HuH-7.5 (cell line): ENCODE measurements at regions not wholly inside any gene's neighbourhood (a gene's known extent, or its start where the extent isn't known, plus 50 kb on each side); places are given as distances from the start of the nearest gene placed in this dataset.

Experiments used
- DNase-seq: peaks from one replicate; pipeline ENCODE4 v3.0.0; 2011; ENCODE audit warnings: low spot score

GRCh38 chr1:84090447-84091245 lies 53.4 kb upstream of the PRKACB start:
- no peak for DNase-seq

DNA sequence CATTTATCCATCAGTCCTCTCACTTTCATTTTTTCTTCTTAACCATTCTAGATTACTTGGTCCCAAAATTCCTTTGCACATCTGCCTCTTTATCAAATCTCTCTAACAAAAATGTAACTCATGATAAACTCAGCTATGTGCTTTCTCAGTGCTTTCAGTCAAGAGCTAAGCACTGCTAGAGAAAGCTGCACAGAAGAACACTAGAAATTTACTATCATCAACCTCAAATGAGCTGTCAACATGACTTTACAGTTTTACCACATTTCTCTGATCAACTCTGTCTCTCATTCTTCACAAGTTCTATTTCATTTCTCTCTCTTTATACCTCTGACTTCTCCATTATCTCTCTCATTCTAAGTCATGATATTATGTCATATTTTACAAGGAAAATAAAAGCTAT lies 54.2 kb upstream of the PRKACB start:
- DNase-seq = no peak

DNA sequence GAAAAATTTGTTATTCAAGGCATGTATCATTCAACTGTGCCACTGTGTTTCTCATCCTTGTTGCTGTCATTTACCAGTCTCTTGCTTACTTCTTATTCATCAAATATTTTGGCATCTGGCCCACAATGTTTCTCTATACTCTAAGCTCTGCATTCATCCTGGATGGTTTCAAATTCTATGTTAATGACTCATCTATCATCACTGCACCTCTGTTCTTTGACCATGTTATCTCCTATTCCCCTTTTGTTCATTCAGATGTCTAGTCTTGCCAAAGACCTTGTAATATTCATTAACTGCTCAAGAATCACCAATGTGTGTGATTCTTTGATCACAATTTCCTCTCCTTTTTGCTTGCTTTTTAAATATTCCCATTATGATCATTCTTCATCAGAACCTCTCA lies 54.6 kb upstream of the PRKACB start:
- DNase-seq = no peak

GRCh38 chr1:84086616-84087015 lies 57.5 kb upstream of the PRKACB start:
- no peak for DNase-seq

- no peak for DNase-seq
Observed at GRCh38 chr1:84086189-84086588, 57.9 kb upstream of the PRKACB start.

GRCh38 chr1:84083307-84083706 lies 60.8 kb upstream of the PRKACB start:
- DNase-seq = no peak

- no peak for DNase-seq
Observed at GRCh38 chr1:84078842-84079202, 65.2 kb upstream of the PRKACB start.

GRCh38 chr1:84078108-84078841 lies 65.8 kb upstream of the PRKACB start:
- DNase-seq = peak; percentile 12

- DNase-seq = peak; percentile 81
Observed at GRCh38 chr1:84077476-84078107, 66.5 kb upstream of the PRKACB start.

DNA sequence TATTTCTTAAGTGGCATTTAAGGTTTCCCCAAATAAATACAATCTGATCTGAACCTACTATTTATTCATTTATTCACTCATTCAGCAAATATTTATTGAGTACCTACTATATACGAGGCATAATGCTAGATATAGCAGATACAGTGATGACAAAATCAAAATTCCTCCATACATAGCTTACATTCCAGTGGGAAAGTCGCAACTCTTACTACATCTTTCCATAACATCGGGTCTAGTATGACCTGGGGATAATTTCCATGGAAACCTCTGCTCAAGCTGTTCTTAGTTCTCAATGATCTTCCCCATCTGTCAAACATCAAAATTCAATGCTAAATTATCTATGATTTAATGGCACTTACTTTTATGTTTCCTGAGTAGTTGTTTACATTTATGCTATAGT lies 70.8 kb upstream of the PRKACB start:
- DNase-seq = no peak

DNA sequence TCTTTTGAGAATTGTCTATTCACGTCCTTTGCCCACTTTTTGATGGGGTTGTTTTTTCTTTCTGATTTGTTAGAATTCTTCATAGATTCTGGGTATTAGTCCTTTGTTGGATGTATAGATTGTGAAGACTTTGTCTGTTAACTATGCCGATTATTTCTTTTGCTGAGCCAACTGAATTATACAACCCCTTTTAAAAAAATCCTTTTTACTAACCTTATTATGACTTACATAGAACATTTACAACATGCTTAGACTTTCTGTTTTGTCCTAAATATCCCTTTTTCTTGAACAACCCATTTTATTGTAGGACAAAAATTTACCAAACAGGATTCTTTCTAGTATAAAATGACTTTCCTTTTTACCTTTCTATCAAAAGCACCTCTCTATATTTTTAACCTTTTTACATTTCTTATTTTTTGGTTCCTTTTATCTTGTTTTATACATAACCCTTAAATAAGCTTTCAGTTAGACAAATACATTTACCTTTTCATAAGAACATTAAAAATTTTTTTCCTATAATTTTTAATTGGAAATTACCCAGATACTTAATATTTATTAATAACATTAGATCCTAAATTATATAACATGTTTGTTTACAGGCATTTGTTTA lies 70.4 kb upstream of the TTLL7 start:
- DNase-seq = no peak

DNA sequence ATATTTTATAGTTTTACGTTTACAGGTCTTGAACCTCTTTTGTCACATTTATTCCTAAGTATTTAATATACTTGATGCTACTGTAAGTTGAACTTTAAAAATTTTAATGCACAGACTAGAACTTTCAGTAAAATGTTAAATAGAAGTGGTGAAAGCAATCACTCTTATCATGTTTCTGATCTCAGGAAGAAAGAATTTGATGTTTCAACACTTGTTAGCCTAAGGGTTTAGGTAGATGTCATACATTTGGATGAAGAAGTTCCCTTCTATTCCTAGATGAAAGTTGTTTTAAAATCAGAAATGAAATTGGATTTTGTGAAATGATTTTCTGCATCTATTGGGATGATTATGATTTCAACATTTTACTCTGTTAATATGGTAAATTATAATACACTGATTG lies 63.6 kb upstream of the TTLL7 start:
- DNase-seq = no peak

DNA sequence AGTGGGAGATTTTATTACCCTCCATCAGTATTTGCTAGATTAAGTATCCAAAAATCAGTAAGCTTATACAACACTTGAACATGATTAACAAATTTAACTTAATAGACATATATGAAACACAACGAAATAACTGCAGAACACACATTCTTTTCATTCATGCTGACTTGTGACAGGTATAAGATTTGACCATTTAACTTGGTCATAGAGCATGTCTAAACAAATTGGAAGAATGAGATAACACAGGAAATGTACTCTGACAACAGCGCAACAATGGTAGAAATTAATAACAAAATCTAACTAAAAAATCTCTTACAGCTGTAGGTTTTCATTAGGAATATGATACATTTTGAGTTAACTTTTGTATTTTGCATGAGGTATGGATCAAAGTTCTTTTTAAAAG lies 62.4 kb upstream of the TTLL7 start:
- no peak for DNase-seq

- no peak for DNase-seq
Observed at GRCh38 chr1:84060781-84061180, 61.8 kb upstream of the TTLL7 start.

- DNase-seq = no peak
Observed at GRCh38 chr1:84048820-84049219, 49.9 kb upstream of the TTLL7 start.
